ENCODE measurements at regions not wholly inside any gene's neighbourhood (a gene's known extent, or its start where the extent isn't known, plus 50 kb on each side); places are given as distances from the start of the nearest gene placed in this dataset.
A peak's percentile ranks its signal among the peaks of the same experiment; 100 is the strongest.

DNA sequence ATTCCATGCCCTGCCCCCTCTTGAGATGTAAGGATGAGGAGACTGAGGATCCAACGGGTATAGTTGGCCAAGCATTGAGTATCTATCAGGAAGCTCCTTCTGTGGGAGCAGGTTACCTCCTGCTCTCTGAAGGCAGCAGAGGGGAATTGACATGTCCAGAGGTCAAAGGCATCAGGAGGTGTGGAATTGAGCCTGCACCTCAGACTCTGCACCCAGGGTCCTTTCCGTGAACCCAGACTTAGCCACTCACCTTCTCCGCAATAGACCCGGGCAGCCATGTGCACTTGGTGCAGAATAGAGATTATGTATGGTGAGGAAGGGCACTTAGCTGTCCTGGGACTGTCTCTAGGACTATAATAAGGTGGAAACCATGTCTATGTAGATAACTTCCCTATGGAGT, 399.0 kb upstream of the TPM1 start:
- Histone ChIP-seq H3K27me3 (ENCODE audit: control insufficient read depth, insufficient read depth, low read length) (no peaks in the 10 kb centered on the region), H3K36me3 (ENCODE audit: control insufficient read depth, insufficient read depth, low read length) (no peaks in the 10 kb centered on the region), H3K27ac (ENCODE audit: insufficient read depth, low read length) (no peak overlapping the region), H3K4me3 (replicated peaks in 1 of 4; ENCODE audit: control extremely low read depth in 1 of 4, insufficient read depth in 1 of 4, low read depth in 3 of 4, low read length in 4 of 4) (no peak overlapping the region), H3K79me2 (ENCODE audit: control insufficient read depth, insufficient read depth, low read length) (no peaks in the 10 kb centered on the region), H3K9ac (ENCODE audit: insufficient read depth, low read length) (no peak overlapping the region), H3K4me1 (ENCODE audit: control insufficient read depth, extremely low read depth, insufficient read depth, low read length) (no peaks in the 10 kb centered on the region), H2AFZ (ENCODE audit: low read length) (no peak overlapping the region), H4K20me1 (ENCODE audit: control insufficient read depth, extremely low read depth, insufficient read depth, low read length) (no peaks in the 10 kb centered on the region), H3K9me3 (ENCODE audit: control insufficient read depth, insufficient read depth, low read depth, low read length) (no peaks in the 10 kb centered on the region), H3K4me2 (ENCODE audit: extremely low read depth, insufficient read depth, low read length) (no peak overlapping the region)
- no peak for DNase-seq (ENCODE audit: low read depth in 2 of 2)
- TF ChIP-seq, protein P1, sequence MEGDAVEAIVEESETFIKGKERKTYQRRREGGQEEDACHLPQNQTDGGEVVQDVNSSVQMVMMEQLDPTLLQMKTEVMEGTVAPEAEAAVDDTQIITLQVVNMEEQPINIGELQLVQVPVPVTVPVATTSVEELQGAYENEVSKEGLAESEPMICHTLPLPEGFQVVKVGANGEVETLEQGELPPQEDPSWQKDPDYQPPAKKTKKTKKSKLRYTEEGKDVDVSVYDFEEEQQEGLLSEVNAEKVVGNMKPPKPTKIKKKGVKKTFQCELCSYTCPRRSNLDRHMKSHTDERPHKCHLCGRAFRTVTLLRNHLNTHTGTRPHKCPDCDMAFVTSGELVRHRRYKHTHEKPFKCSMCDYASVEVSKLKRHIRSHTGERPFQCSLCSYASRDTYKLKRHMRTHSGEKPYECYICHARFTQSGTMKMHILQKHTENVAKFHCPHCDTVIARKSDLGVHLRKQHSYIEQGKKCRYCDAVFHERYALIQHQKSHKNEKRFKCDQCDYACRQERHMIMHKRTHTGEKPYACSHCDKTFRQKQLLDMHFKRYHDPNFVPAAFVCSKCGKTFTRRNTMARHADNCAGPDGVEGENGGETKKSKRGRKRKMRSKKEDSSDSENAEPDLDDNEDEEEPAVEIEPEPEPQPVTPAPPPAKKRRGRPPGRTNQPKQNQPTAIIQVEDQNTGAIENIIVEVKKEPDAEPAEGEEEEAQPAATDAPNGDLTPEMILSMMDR (conservative IDR thresholded peaks at IDR 0.05 in 1 of 2, IDR thresholded peaks at IDR 0.05 in 1 of 2; ENCODE audit: low read depth in 1 of 2, low read length in 2 of 2): no peak
- no peak for TF ChIP-seq EZH2 (IDR thresholded peaks at IDR 0.05; ENCODE audit: low read length, missing control alignments)

DNA sequence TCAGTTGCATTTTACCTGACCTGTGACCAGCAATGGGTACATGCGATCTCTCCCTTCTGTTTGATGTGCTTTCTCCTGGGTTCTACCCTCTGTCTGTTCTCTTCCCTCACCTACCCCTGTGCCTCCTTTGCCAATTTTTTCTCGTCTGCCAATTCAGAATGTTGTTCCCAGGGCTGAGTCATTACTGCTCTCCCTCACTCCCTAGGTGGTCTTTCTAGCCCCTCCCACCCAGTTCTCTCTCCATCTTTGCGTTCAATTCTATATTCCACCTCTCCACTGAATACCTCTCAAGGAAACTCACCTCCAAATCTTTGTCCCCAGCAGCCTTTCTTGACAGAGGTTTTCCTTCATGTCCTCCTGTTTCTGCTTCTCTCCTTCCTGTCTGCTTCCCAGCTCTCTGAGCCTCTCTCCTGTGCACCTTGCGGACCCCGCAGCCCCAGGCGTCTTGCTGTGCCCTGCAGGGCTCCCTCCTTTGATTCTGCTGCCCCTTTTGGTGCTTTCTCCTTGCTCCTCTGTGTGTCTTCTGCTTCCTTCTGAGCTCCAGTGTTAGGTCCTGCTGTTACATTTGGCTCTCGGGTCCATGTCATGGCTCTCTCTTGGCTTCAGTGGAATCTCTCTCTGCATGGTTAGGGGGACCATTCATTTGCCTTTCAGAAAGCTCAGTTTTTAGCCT, 398.2 kb upstream of the TPM1 start:
- no peaks in the 10 kb centered on the region for H3K79me2 ChIP-seq (ENCODE audit: control insufficient read depth, insufficient read depth, low read length)
- H2AFZ ChIP-seq (ENCODE audit: low read length): no peak overlapping the region
- no peak overlapping the region for H3K9ac ChIP-seq (ENCODE audit: insufficient read depth, low read length)
- no peaks in the 10 kb centered on the region for H3K27me3 ChIP-seq (ENCODE audit: control insufficient read depth, insufficient read depth, low read length)
- H3K9me3 ChIP-seq (ENCODE audit: control insufficient read depth, insufficient read depth, low read depth, low read length): no peaks in the 10 kb centered on the region
- H3K36me3 ChIP-seq (ENCODE audit: control insufficient read depth, insufficient read depth, low read length): no peaks in the 10 kb centered on the region
- no peak for DNase-seq (ENCODE audit: low read depth in 2 of 2)
- H3K27ac ChIP-seq (ENCODE audit: insufficient read depth, low read length): no peak overlapping the region
- no peaks in the 10 kb centered on the region for H4K20me1 ChIP-seq (ENCODE audit: control insufficient read depth, extremely low read depth, insufficient read depth, low read length)
- no peak overlapping the region for H3K4me2 ChIP-seq (ENCODE audit: extremely low read depth, insufficient read depth, low read length)
- no peak overlapping the region for H3K4me3 ChIP-seq (replicated peaks in 1 of 4; ENCODE audit: control extremely low read depth in 1 of 4, insufficient read depth in 1 of 4, low read depth in 3 of 4, low read length in 4 of 4)
- TF ChIP-seq, protein P1 (conservative IDR thresholded peaks at IDR 0.05 in 1 of 2, IDR thresholded peaks at IDR 0.05 in 1 of 2; ENCODE audit: low read depth in 1 of 2, low read length in 2 of 2): no peak
- TF ChIP-seq EZH2 (IDR thresholded peaks at IDR 0.05; ENCODE audit: low read length, missing control alignments): no peak
- H3K4me1 ChIP-seq (ENCODE audit: control insufficient read depth, extremely low read depth, insufficient read depth, low read length): no peaks in the 10 kb centered on the region

DNA sequence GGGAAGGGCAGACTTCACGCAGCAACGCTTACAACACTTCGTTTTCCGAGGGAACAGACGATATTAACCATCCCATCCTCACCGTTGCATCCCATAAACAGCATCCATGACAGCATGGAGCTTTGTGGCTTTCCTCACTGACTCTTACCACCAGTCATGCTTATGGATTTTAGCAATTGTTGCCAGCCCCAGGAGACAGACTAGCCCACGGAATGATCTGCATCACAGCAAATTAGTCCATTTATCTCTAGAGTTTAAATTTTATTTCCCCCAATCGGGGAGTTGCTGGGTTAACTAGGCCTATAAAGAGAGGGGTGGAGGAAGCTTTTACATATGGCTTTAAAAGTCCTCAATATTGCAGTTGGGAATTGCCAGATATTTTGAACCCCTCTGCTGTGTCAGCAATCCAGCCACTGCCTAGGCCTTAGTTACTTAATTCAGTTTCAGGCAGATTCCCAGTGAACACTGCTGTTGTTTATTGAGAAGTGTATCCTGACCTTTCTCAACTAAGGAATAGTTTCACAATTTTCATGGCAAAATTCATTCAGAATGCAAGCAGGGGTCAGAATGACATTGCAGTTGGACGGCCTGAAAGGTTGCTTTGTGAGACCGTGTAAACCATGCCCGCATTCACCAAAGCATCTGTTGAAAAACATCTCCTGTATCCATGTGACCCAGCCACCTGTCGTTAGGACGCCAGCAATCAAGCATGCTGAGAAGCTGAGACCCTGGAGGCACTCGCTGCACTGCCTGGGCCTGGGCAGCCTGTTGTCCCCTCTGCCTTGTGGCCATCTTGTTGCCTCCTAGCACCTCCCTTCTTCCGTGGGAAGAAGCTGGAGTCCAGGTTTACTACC, 397.4 kb upstream of the TPM1 start:
- TF ChIP-seq EZH2 (IDR thresholded peaks at IDR 0.05; ENCODE audit: low read length, missing control alignments): no peak
- TF ChIP-seq, protein P1 (conservative IDR thresholded peaks at IDR 0.05 in 1 of 2, IDR thresholded peaks at IDR 0.05 in 1 of 2; ENCODE audit: low read depth in 1 of 2, low read length in 2 of 2): no peak
- no peak overlapping the region for H3K27ac ChIP-seq (ENCODE audit: insufficient read depth, low read length)
- no peaks in the 10 kb centered on the region for H3K27me3 ChIP-seq (ENCODE audit: control insufficient read depth, insufficient read depth, low read length)
- DNase-seq (ENCODE audit: low read depth in 2 of 2): peak in 1 of 2 donors; percentile 31
- no peak overlapping the region for H3K9ac ChIP-seq (ENCODE audit: insufficient read depth, low read length)
- H3K9me3 ChIP-seq (ENCODE audit: control insufficient read depth, insufficient read depth, low read depth, low read length): no peaks in the 10 kb centered on the region
- H4K20me1 ChIP-seq (ENCODE audit: control insufficient read depth, extremely low read depth, insufficient read depth, low read length): no peaks in the 10 kb centered on the region
- no peaks in the 10 kb centered on the region for H3K4me1 ChIP-seq (ENCODE audit: control insufficient read depth, extremely low read depth, insufficient read depth, low read length)
- H3K4me3 ChIP-seq (replicated peaks in 1 of 4; ENCODE audit: control extremely low read depth in 1 of 4, insufficient read depth in 1 of 4, low read depth in 3 of 4, low read length in 4 of 4): no peak overlapping the region
- H3K36me3 ChIP-seq (ENCODE audit: control insufficient read depth, insufficient read depth, low read length): no peaks in the 10 kb centered on the region
- H3K79me2 ChIP-seq (ENCODE audit: control insufficient read depth, insufficient read depth, low read length): no peaks in the 10 kb centered on the region
- H2AFZ ChIP-seq (ENCODE audit: low read length): no peak overlapping the region
- no peak overlapping the region for H3K4me2 ChIP-seq (ENCODE audit: extremely low read depth, insufficient read depth, low read length)

Data from fibroblast of lung (primary cell).